Bronchial epithelial cell (primary cell): ENCODE measurements at regions not wholly inside any gene's neighbourhood (a gene's known extent, or its start where the extent isn't known, plus 50 kb on each side); places are given as distances from the start of the nearest gene placed in this dataset.
A peak's percentile ranks its signal among the peaks of the same experiment; 100 is the strongest.

Experiments used
- DNase-seq: peaks from one replicate; pipeline ENCODE4 v3.0.0-alpha.2; 2010; ENCODE audit warnings: low read depth
- FAIRE-seq: peaks from 2 replicates; lab custom pipeline; 2011; peaks lifted over from hg19 to GRCh38; lab: Jason Lieb, UNC
- H3K27me3 ChIP-seq: 2 replicates; pipeline ENCODE4 v1.5.1; 2011; ENCODE audit warnings: low read length; ENCODE audit not compliant: control insufficient read depth, insufficient read depth
- H3K36me3 ChIP-seq: 2 replicates; pipeline ENCODE4 v1.5.1; 2011; ENCODE audit warnings: low read length; ENCODE audit not compliant: control insufficient read depth, insufficient read depth
- H3K4me3 ChIP-seq: 2 replicates; pipeline ENCODE4 v1.5.1; 2011; ENCODE audit warnings: mild to moderate bottlenecking, low read depth, low read length, control low read depth
- CTCF ChIP-seq: IDR thresholded peaks from 2 replicates; pipeline ENCODE4 v1.5.1; 2011; ENCODE audit warnings: mild to moderate bottlenecking, moderate library complexity, low read length, control low read depth, inconsistent platforms; ENCODE audit not compliant: insufficient read depth, severe bottlenecking

DNA sequence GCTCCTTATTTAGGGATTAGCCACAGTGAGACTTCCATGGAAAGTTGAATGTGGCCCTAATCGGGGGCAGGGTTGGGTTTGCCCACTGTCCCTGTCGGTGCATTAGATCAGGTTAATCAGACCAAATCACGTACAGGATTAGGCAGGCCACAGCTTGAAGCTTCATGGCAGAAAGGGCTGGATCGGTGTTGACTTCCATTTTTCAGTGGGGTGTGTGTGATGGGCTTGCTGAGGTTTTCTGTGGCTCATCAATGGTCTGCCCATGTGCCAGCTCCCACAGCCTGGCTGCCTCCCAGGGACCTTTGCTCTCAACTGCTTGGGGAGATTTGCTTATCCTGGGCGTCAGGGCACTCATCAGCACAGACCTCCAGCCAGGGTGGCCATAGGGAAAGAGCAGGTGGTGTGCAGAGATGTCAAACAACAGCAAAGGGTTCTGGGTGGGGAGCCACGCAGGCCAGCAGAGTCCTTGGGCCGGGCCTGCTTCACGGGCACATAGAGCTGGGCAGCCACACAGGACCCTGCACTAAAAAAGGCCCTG lies 130.7 kb downstream of the TFAP2C start:
- TF ChIP-seq CTCF = no peak
- FAIRE-seq (peak; percentile 75), DNase-seq (no peak)

DNA sequence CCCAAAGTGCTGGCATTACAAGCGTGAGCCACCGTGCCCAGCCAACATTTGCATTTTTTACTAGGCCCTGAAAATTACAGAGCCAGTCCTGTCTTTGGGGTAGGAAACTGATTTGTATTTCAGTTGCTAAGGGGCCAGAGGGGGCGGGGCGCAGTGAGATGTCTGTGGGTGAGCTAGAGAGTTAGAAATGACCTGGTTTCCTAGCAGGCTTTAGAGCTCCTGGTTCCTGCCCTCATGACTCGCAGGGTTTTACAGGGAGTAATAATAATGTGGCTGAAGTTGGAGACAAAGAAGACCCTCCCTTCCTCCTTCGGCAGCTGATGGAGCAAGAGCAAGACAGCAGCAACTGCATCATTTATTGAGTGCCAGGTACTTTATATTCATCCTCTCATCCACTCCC lies 131.5 kb downstream of the TFAP2C start:
- no peak for FAIRE-seq
- no peaks in the 10 kb centered on the region for H3K36me3 ChIP-seq

More for the DNA sequence above, 130.7 kb downstream of the TFAP2C start:
- Histone ChIP-seq H3K36me3 (no peaks in the 10 kb centered on the region), H3K4me3 (no peak overlapping the region), H3K27me3 (no peaks in the 10 kb centered on the region)

GRCh38 chr20:56761393-56761792 lies 132.3 kb downstream of the TFAP2C start:
- TF ChIP-seq CTCF = no peak
- Histone ChIP-seq H3K36me3 (no peaks in the 10 kb centered on the region), H3K27me3 (no peaks in the 10 kb centered on the region), H3K4me3 (no peak overlapping the region)
- DNase-seq (no peak), FAIRE-seq (no peak)

More for the DNA sequence above, 131.5 kb downstream of the TFAP2C start:
- DNase-seq = no peak
- Histone ChIP-seq H3K4me3 (no peak overlapping the region), H3K27me3 (no peaks in the 10 kb centered on the region)
- TF ChIP-seq CTCF = no peak

GRCh38 chr20:56762401-56762800 lies 133.3 kb downstream of the TFAP2C start:
- FAIRE-seq (no peak), DNase-seq (peak; percentile 59)
- no peaks in the 10 kb centered on the region for H3K27me3 ChIP-seq
- no peak for TF ChIP-seq CTCF
- H3K4me3 ChIP-seq = no peak overlapping the region
- H3K36me3 ChIP-seq = no peaks in the 10 kb centered on the region

GRCh38 chr20:56762829-56763228 lies 133.7 kb downstream of the TFAP2C start:
- Histone ChIP-seq H3K4me3 (no peak overlapping the region), H3K36me3 (no peaks in the 10 kb centered on the region), H3K27me3 (no peaks in the 10 kb centered on the region)
- FAIRE-seq (no peak), DNase-seq (peak; percentile 87)
- TF ChIP-seq CTCF = no peak

DNA sequence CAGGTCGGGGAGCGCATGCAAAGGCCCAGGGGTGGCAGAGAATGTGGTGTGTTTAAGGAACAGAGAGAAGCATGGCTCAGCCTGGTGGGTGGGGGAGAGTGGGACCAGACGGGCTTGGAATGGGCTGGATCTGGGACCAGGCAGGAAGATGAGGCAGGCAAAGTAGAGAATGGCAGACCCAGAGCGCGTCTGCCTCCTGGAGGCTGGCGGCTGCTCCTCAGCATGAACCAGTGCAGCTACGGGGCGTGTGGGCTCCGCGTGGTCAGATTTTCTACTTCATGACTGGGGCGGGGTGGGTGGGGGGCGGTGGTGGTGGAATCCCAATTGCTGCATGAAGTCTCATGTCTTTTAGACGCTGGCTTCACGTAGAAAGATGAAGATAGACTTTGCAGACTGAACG lies 135.6 kb downstream of the TFAP2C start:
- DNase-seq = no peak
- Histone ChIP-seq H3K4me3 (no peak overlapping the region), H3K27me3 (no peaks in the 10 kb centered on the region), H3K36me3 (no peaks in the 10 kb centered on the region)
- TF ChIP-seq CTCF = no peak
- FAIRE-seq = no peak
